Sigmoid colon (tissue), 6 donors: ENCODE measurements at regions not wholly inside any gene's neighbourhood (a gene's known extent, or its start where the extent isn't known, plus 50 kb on each side); places are given as distances from the start of the nearest gene placed in this dataset.
"Not testable (repeated sequence)": the region's sequence is repeated elsewhere in the genome, so short reads cannot be mapped to it uniquely, and the experiment has no call there.

Experiments
- DNase-seq: peaks from one replicate; pipeline ENCODE4 v3.0.0-alpha.2; 2019
- H3K27ac ChIP-seq, 4 donors: fragments of 200-600 bp; sonication (generic); one replicate each; pipeline ENCODE4 v1.5.1; 2016 to 2019; ENCODE audit warnings: mild to moderate bottlenecking in 1 of 4
- H3K27me3 ChIP-seq, 3 donors: fragments of 200-600 bp; sonication (generic); one replicate each; pipeline ENCODE4 v1.5.1; 2019; ENCODE audit warnings: mild to moderate bottlenecking in 1 of 3
- H3K36me3 ChIP-seq, 4 donors: fragments of 200-600 bp; sonication (generic); one replicate each; pipeline ENCODE4 v1.5.1; 2016 to 2019
- H3K4me1 ChIP-seq, 4 donors: fragments of 200-600 bp; sonication (generic); one replicate each; pipeline ENCODE4 v1.5.1; 2017 to 2019
- H3K4me3 ChIP-seq, 4 donors: fragments of 200-600 bp; sonication (generic); one replicate each; pipeline ENCODE4 v1.5.1; 2017 to 2019; ENCODE audit warnings: mild to moderate bottlenecking in 2 of 4, moderate library complexity in 1 of 4
- H3K9me3 ChIP-seq, 4 donors: fragments of 200-600 bp in 3 of 4; sonication (generic) in 3 of 4; one replicate each; pipeline versions ENCODE4 v1.5.1 to v1.6.1; 2013 to 2019
- CTCF ChIP-seq, 4 experiments: fragments of 450-650 bp in 3 of 4; fragments of 200-600 bp in 1 of 4; IDR thresholded peaks; one replicate each; pipeline ENCODE4 v1.5.1; 2016 to 2019; ENCODE audit warnings: antibody characterized with exemption in 4 of 4, mild to moderate bottlenecking in 3 of 4, moderate library complexity in 2 of 4
- EP300 ChIP-seq, 4 donors: sonication (generic); formaldehyde crosslinking; IDR thresholded peaks; one replicate each; pipeline ENCODE4 v1.6.1; 2017; ENCODE audit warnings: antibody characterized with exemption in 4 of 4
- POLR2A ChIP-seq, 2 donors: fragments of 450-650 bp; IDR thresholded peaks; one replicate each; pipeline ENCODE4 v1.6.1; 2016; ENCODE audit warnings: antibody characterized with exemption in 2 of 2, mild to moderate bottlenecking in 2 of 2, moderate library complexity in 2 of 2
- POLR2AphosphoS5 ChIP-seq, 4 donors: sonication (generic); formaldehyde crosslinking; IDR thresholded peaks; one replicate each; pipeline ENCODE4 v1.6.1; 2017; ENCODE audit warnings: antibody characterized with exemption in 4 of 4
- WGBS, 2 donors: extraction: QIAGEN DNeasy Blood & Tissue Kit; methylation state at CpG; one replicate each; pipeline ENCODE4 v1.1.7; 2013; 5-methylcytosine and 5-hydroxymethylcytosine counted together
- intact Hi-C: fragments of 100-400 bp; cut with DNase I; formaldehyde crosslinking; loops from one replicate; pipeline ENCODE4 v1.15.1; 2023
- donor health status: healthy with polysubstance abuse.
- donor health status: healthy.

- no peak overlapping the region for H3K27ac ChIP-seq
- WGBS, 2 donors = 4 to 10% methylated on average over 2 of the region's 2 CpGs
- H3K9me3 ChIP-seq = no peaks in the 10 kb centered on the region
- no peaks in the 10 kb centered on the region for H3K36me3 ChIP-seq
- H3K4me1 ChIP-seq = no peaks in the 10 kb centered on the region
- DNase-seq = no peak
- H3K27me3 ChIP-seq = no peaks in the 10 kb centered on the region
- H3K4me3 ChIP-seq = no peak overlapping the region
- intact Hi-C loops = no loop called here
- TF ChIP-seq CTCF (IDR thresholded peaks at IDR 0.05) = no peak
- no peak for TF ChIP-seq POLR2AphosphoS5 (IDR thresholded peaks at IDR 0.05)
- no peak for TF ChIP-seq POLR2A (IDR thresholded peaks at IDR 0.05)
- TF ChIP-seq EP300 (IDR thresholded peaks at IDR 0.05) = no peak
Observed at GRCh38 chr6:160881148-160881808, 110.3 kb upstream of the MAP3K4 start.

GRCh38 chr6:160882006-160882405, 109.6 kb upstream of the MAP3K4 start:
- no peaks in the 10 kb centered on the region for H3K36me3 ChIP-seq
- H3K9me3 ChIP-seq = no peaks in the 10 kb centered on the region
- intact Hi-C loops = no loop called here
- WGBS, 2 donors = 21 to 48% methylated on average over 2 of the region's 2 CpGs
- no peak for TF ChIP-seq POLR2AphosphoS5 (IDR thresholded peaks at IDR 0.05)
- TF ChIP-seq CTCF (IDR thresholded peaks at IDR 0.05) = no peak
- no peak for TF ChIP-seq POLR2A (IDR thresholded peaks at IDR 0.05)
- no peak for TF ChIP-seq EP300 (IDR thresholded peaks at IDR 0.05)
- H3K27me3 ChIP-seq = no peaks in the 10 kb centered on the region
- no peaks in the 10 kb centered on the region for H3K4me1 ChIP-seq
- H3K27ac ChIP-seq = no peak overlapping the region
- no peak for DNase-seq
- no peak overlapping the region for H3K4me3 ChIP-seq

GRCh38 chr6:160882791-160883279, 108.7 kb upstream of the MAP3K4 start:
- Histone ChIP-seq H3K4me1 (no peaks in the 10 kb centered on the region), H3K9me3 (no peaks in the 10 kb centered on the region), H3K27me3 (no peaks in the 10 kb centered on the region), H3K27ac (no peak overlapping the region), H3K4me3 (no peak overlapping the region), H3K36me3 (no peaks in the 10 kb centered on the region)
- DNase-seq = no peak
- TF ChIP-seq POLR2A (IDR thresholded peaks at IDR 0.05) (no peak), CTCF (IDR thresholded peaks at IDR 0.05) (no peak), POLR2AphosphoS5 (IDR thresholded peaks at IDR 0.05) (no peak), EP300 (IDR thresholded peaks at IDR 0.05) (no peak)
- WGBS, 2 donors = 58 to 64% methylated on average over 5 of the region's 5 CpGs
- intact Hi-C loops = no loop called here

GRCh38 chr6:160883560-160883959, 108.0 kb upstream of the MAP3K4 start:
- WGBS, 2 donors = 63 to 75% methylated on average over 2 of the region's 2 CpGs
- intact Hi-C loops = no loop called here
- no peak overlapping the region for H3K4me3 ChIP-seq
- no peaks in the 10 kb centered on the region for H3K4me1 ChIP-seq
- H3K27me3 ChIP-seq = no peaks in the 10 kb centered on the region
- H3K9me3 ChIP-seq = no peaks in the 10 kb centered on the region
- H3K36me3 ChIP-seq = no peaks in the 10 kb centered on the region
- H3K27ac ChIP-seq = no peak overlapping the region
- DNase-seq = no peak
- no peak for TF ChIP-seq CTCF (IDR thresholded peaks at IDR 0.05)
- no peak for TF ChIP-seq POLR2AphosphoS5 (IDR thresholded peaks at IDR 0.05)
- no peak for TF ChIP-seq EP300 (IDR thresholded peaks at IDR 0.05)
- no peak for TF ChIP-seq POLR2A (IDR thresholded peaks at IDR 0.05)

GRCh38 chr6:160883999-160884398, 107.6 kb upstream of the MAP3K4 start:
- TF ChIP-seq POLR2A (IDR thresholded peaks at IDR 0.05) (no peak), CTCF (IDR thresholded peaks at IDR 0.05) (no peak), EP300 (IDR thresholded peaks at IDR 0.05) (no peak), POLR2AphosphoS5 (IDR thresholded peaks at IDR 0.05) (no peak)
- Histone ChIP-seq H3K4me1 (no peaks in the 10 kb centered on the region), H3K9me3 (no peaks in the 10 kb centered on the region), H3K27me3 (no peaks in the 10 kb centered on the region), H3K27ac (no peak overlapping the region), H3K36me3 (no peaks in the 10 kb centered on the region), H3K4me3 (no peak overlapping the region)
- WGBS, 2 donors = 75 to 79% methylated on average over 4 of the region's 4 CpGs
- no peak for DNase-seq
- intact Hi-C loops = no loop called here

GRCh38 chr6:160889148-160889547, 102.4 kb upstream of the MAP3K4 start:
- intact Hi-C loops, H3K36me3 ChIP-seq, H3K27ac ChIP-seq, H3K27me3 ChIP-seq, DNase-seq, H3K9me3 ChIP-seq, H3K4me3 ChIP-seq, H3K4me1 ChIP-seq: not testable (repeated sequence)
- WGBS, 2 donors = 70 to 72% methylated on average over 1 of the region's 1 CpG
